ENCODE measurements at regions not wholly inside any gene's neighbourhood (a gene's known extent, or its start where the extent isn't known, plus 50 kb on each side); places are given as distances from the start of the nearest gene placed in this dataset.

- DNase-seq (ENCODE audit: low read depth, low spot score), result no peak
Observed at GRCh38 chr22:49181431-49181830, 646.2 kb downstream of the BRD1 start.

GRCh38 chr22:49180683-49181024, 647.0 kb downstream of the BRD1 start:
- no peak for DNase-seq (ENCODE audit: low read depth, low spot score)

GRCh38 chr22:49179886-49180682, 647.6 kb downstream of the BRD1 start:
- no peak for DNase-seq (ENCODE audit: low read depth, low spot score)

- DNase-seq (ENCODE audit: low read depth, low spot score), result no peak
Observed at GRCh38 chr22:49179175-49179574, 648.5 kb downstream of the BRD1 start.

- DNase-seq (ENCODE audit: low read depth, low spot score), result no peak
Observed at GRCh38 chr22:49178246-49179005, 649.2 kb downstream of the BRD1 start.

GRCh38 chr22:49177666-49178065, 650.0 kb downstream of the BRD1 start:
- no peak for DNase-seq (ENCODE audit: low read depth, low spot score)

- DNase-seq (ENCODE audit: low read depth, low spot score), result no peak
Observed at GRCh38 chr22:49176956-49177355, 650.7 kb downstream of the BRD1 start.

- no peak for DNase-seq (ENCODE audit: low read depth, low spot score)
Observed at GRCh38 chr22:49170053-49170452, 657.6 kb downstream of the BRD1 start.

GRCh38 chr22:49169074-49169744, 658.5 kb downstream of the BRD1 start:
- DNase-seq (ENCODE audit: low read depth, low spot score), result no peak

GRCh38 chr22:49168219-49168813, 659.4 kb downstream of the BRD1 start:
- no peak for DNase-seq (ENCODE audit: low read depth, low spot score)

- DNase-seq (ENCODE audit: low read depth, low spot score), result no peak
Observed at GRCh38 chr22:49166746-49167145, 660.9 kb downstream of the BRD1 start.

GRCh38 chr22:49166211-49166610, 661.5 kb downstream of the BRD1 start:
- DNase-seq (ENCODE audit: low read depth, low spot score), result no peak

GRCh38 chr22:49164773-49165320, 662.8 kb downstream of the BRD1 start:
- no peak for DNase-seq (ENCODE audit: low read depth, low spot score)

- DNase-seq (ENCODE audit: low read depth, low spot score), result no peak
Observed at GRCh38 chr22:49163960-49164690, 663.5 kb downstream of the BRD1 start.

GRCh38 chr22:49163258-49163959, 664.3 kb downstream of the BRD1 start:
- no peak for DNase-seq (ENCODE audit: low read depth, low spot score)

- DNase-seq (ENCODE audit: low read depth, low spot score), result no peak
Observed at GRCh38 chr22:49162841-49163240, 664.8 kb downstream of the BRD1 start.

GRCh38 chr22:49161002-49161850, 666.4 kb downstream of the BRD1 start:
- DNase-seq (ENCODE audit: low read depth, low spot score), result no peak

- DNase-seq (ENCODE audit: low read depth, low spot score), result no peak
Observed at GRCh38 chr22:49160261-49161001, 667.2 kb downstream of the BRD1 start.

GRCh38 chr22:49159711-49160110, 668.0 kb downstream of the BRD1 start:
- DNase-seq (ENCODE audit: low read depth, low spot score), result no peak
